GM12873 (cell line): ENCODE measurements at regions not wholly inside any gene's neighbourhood (a gene's known extent, or its start where the extent isn't known, plus 50 kb on each side); places are given as distances from the start of the nearest gene placed in this dataset.

Experiments
- CTCF ChIP-seq: IDR thresholded peaks from 2 replicates; pipeline ENCODE4 v1.5.1; 2012; ENCODE audit warnings: low read depth, mild to moderate bottlenecking, moderate library complexity, low read length, control low read depth; ENCODE audit not compliant: insufficient read depth; ENCODE audit errors: missing control alignments

GRCh38 chr10:29851241-29851640 lies 208.1 kb downstream of the JCAD start:
- no peak for TF ChIP-seq CTCF

GRCh38 chr10:29850371-29850770 lies 209.0 kb downstream of the JCAD start:
- no peak for TF ChIP-seq CTCF

- no peak for TF ChIP-seq CTCF
These were observed 209.5 kb downstream of the JCAD start for GRCh38 chr10:29849886-29850285.

- no peak for TF ChIP-seq CTCF
These were observed 210.1 kb downstream of the JCAD start for GRCh38 chr10:29849126-29849833.

- TF ChIP-seq CTCF: no peak
These were observed 212.1 kb upstream of the SVIL start for GRCh38 chr10:29846881-29847280.

GRCh38 chr10:29845166-29845565 lies 210.4 kb upstream of the SVIL start:
- no peak for TF ChIP-seq CTCF

GRCh38 chr10:29843143-29843542 lies 208.4 kb upstream of the SVIL start:
- TF ChIP-seq CTCF: no peak
